ENCODE measurements at regions not wholly inside any gene's neighbourhood (a gene's known extent, or its start where the extent isn't known, plus 50 kb on each side); places are given as distances from the start of the nearest gene placed in this dataset.

DNA sequence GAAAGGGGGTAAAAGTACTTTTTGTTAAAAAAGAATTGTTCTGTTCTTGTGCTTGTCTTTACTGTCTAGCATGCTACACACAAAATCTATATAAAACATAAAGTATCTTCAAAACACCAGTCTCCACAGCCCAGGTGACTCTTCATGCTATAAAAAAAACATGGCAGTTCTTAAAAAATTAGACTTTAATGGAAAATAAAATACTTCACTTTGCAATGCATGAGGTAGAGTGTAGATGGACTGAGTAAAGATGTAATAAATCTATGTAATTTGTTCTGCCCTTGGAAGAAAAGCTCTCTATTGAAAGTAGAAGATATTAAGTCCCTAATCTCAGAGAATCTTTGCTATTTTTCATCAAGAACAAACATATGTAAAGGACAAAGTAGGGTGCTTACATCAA lies 425.4 kb downstream of the NOVA1 start:
- TF ChIP-seq, protein P1, sequence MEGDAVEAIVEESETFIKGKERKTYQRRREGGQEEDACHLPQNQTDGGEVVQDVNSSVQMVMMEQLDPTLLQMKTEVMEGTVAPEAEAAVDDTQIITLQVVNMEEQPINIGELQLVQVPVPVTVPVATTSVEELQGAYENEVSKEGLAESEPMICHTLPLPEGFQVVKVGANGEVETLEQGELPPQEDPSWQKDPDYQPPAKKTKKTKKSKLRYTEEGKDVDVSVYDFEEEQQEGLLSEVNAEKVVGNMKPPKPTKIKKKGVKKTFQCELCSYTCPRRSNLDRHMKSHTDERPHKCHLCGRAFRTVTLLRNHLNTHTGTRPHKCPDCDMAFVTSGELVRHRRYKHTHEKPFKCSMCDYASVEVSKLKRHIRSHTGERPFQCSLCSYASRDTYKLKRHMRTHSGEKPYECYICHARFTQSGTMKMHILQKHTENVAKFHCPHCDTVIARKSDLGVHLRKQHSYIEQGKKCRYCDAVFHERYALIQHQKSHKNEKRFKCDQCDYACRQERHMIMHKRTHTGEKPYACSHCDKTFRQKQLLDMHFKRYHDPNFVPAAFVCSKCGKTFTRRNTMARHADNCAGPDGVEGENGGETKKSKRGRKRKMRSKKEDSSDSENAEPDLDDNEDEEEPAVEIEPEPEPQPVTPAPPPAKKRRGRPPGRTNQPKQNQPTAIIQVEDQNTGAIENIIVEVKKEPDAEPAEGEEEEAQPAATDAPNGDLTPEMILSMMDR (IDR thresholded peaks at IDR 0.05; ENCODE audit: unreplicated experiment), result no peak
- Mint-ChIP-seq H3K4me3 (ENCODE audit: low read depth) (no peak overlapping the region), H3K9me3 (ENCODE audit: low read depth) (no peaks in the 10 kb centered on the region), H3K27ac (no peak overlapping the region), H3K36me3 (ENCODE audit: insufficient read depth) (no peaks in the 10 kb centered on the region), H3K4me1 (ENCODE audit: low read depth) (no peaks in the 10 kb centered on the region), H3K27me3 (no peaks in the 10 kb centered on the region)
- no peak for DNase-seq (ENCODE audit: low spot score, unreplicated experiment)

DNA sequence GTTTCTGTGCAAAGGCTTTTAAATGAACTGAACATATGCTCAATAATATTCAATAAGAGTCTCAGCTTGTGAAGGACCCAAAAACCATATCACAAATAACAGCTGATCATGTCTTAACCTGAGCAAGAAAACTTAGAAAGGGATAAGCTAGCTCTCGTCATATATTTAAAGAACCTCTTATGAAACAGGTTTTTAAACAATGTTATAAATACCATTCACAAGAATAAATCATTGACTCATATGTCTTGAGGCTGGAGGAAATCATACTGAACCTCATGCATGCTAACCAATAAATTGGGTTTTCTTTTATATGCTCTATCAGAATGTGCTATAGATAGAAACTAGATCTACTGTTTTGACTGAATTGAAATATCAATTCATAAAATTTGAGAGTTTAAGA lies 426.9 kb downstream of the NOVA1 start:
- H3K27ac Mint-ChIP-seq, result no peak overlapping the region
- no peaks in the 10 kb centered on the region for H3K9me3 Mint-ChIP-seq (ENCODE audit: low read depth)
- no peaks in the 10 kb centered on the region for H3K36me3 Mint-ChIP-seq (ENCODE audit: insufficient read depth)
- no peak for DNase-seq (ENCODE audit: low spot score, unreplicated experiment)
- no peak overlapping the region for H3K4me3 Mint-ChIP-seq (ENCODE audit: low read depth)
- TF ChIP-seq, protein P1 (IDR thresholded peaks at IDR 0.05; ENCODE audit: unreplicated experiment), result no peak
- no peaks in the 10 kb centered on the region for H3K4me1 Mint-ChIP-seq (ENCODE audit: low read depth)
- no peaks in the 10 kb centered on the region for H3K27me3 Mint-ChIP-seq

DNA sequence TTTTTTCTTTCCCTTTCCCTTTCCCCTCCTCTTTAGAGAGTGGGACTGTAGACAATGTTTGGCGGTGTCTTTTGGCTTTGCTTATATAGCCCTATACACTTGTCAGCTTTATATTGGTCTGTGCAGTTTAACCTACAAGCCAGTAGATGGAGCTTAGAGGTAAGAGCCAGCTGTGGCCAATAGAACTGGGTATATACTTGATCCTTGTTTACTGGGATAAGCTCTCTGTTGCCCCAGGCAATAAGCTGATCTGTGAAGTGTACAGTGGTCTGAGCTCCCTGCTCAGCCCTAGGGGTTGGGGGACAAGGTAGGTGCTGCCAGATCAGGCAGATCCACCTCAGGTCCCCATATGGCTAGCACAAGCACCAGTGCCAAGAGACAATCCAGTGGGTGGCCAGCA lies 434.1 kb downstream of the NOVA1 start:
- Mint-ChIP-seq H3K9me3 (ENCODE audit: low read depth) (no peaks in the 10 kb centered on the region), H3K36me3 (ENCODE audit: insufficient read depth) (no peaks in the 10 kb centered on the region), H3K4me1 (ENCODE audit: low read depth) (no peaks in the 10 kb centered on the region), H3K4me3 (ENCODE audit: low read depth) (no peak overlapping the region), H3K27me3 (no peaks in the 10 kb centered on the region), H3K27ac (no peak overlapping the region)
- TF ChIP-seq, protein P1 (IDR thresholded peaks at IDR 0.05; ENCODE audit: unreplicated experiment), result peak; percentile 59
- no peak for DNase-seq (ENCODE audit: low spot score, unreplicated experiment)

DNA sequence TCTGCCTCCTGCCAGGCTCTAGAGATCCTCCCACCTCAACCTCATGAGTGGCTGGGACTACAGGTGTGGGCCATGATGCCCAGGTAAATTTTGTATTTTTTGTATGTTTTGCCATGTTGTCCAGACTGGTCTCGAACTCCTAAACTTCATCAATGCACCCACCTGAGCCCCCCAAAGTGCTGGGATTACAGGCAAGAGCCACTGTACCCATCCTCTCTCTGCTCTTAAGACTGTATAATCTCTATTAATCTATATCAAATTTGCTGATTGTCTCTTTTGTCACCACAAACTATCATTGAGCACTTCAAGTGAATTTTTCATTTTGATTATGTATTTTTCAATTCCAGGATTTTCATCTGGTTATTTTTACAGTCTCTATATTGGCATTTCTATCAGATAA lies 440.3 kb downstream of the NOVA1 start:
- TF ChIP-seq, protein P1 (IDR thresholded peaks at IDR 0.05; ENCODE audit: unreplicated experiment), result no peak
- DNase-seq (ENCODE audit: low spot score, unreplicated experiment), result no peak
- Mint-ChIP-seq H3K4me3 (ENCODE audit: low read depth) (no peak overlapping the region), H3K27ac (no peak overlapping the region), H3K36me3 (ENCODE audit: insufficient read depth) (no peaks in the 10 kb centered on the region), H3K27me3 (no peaks in the 10 kb centered on the region), H3K4me1 (ENCODE audit: low read depth) (no peaks in the 10 kb centered on the region), H3K9me3 (ENCODE audit: low read depth) (no peaks in the 10 kb centered on the region)

DNA sequence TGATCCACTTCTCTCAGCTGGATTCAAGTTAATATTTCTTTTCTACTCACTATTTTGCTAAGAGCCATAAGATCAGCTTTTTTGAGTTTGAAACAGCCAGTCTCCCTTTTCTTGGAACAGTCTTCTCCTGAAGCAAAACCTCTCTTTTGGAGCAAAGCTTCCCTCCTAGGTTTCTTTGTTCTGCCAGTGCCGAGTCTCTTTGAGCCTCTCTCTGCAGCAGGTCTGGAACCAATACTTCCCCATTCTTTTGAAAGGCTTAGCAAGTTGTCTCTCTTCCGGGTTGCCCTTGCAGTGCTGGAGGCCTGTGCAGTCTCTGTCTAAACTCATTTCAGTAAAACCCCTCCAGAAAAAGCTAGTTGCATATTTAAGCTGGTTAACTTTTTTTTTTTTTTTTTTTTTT lies 454.8 kb downstream of the NOVA1 start:
- Mint-ChIP-seq H3K27ac (peak overlapping the region; percentile 25), H3K4me3 (ENCODE audit: low read depth) (no peak overlapping the region), H3K27me3 (no peaks in the 10 kb centered on the region), H3K36me3 (ENCODE audit: insufficient read depth) (no peaks in the 10 kb centered on the region), H3K9me3 (ENCODE audit: low read depth) (no peaks in the 10 kb centered on the region), H3K4me1 (ENCODE audit: low read depth) (no peaks in the 10 kb centered on the region)
- no peak for DNase-seq (ENCODE audit: low spot score, unreplicated experiment)
- TF ChIP-seq, protein P1 (IDR thresholded peaks at IDR 0.05; ENCODE audit: unreplicated experiment), result no peak

Data from progenitor cell of endocrine pancreas (in vitro differentiated cells).